Transverse colon (tissue), 4 donors: ENCODE measurements at regions not wholly inside any gene's neighbourhood (a gene's known extent, or its start where the extent isn't known, plus 50 kb on each side); places are given as distances from the start of the nearest gene placed in this dataset.

Source experiments
- POLR2A ChIP-seq: fragments of 450-650 bp; IDR thresholded peaks from one replicate; pipeline ENCODE4 v1.6.1; 2016; ENCODE audit warnings: antibody characterized with exemption, mild to moderate bottlenecking, moderate library complexity
- POLR2AphosphoS5 ChIP-seq, 3 donors: sonication (generic); formaldehyde crosslinking; IDR thresholded peaks; one replicate each; pipeline ENCODE4 v1.6.1; 2016; ENCODE audit warnings: antibody characterized with exemption in 3 of 3
- TF ChIP-seq, protein P1 (sequence below), 5 experiments: fragments of 200-600 bp in 3 of 5; fragments of 450-650 bp in 2 of 5; sonication (generic) in 3 of 5; IDR thresholded peaks; 1 replicate in 2 of 5; 2 replicates in 3 of 5; pipeline ENCODE4 v1.5.1; 2016 to 2017; ENCODE audit warnings: antibody characterized with exemption in 5 of 5, inconsistent platforms in 3 of 5, mild to moderate bottlenecking in 2 of 5, moderate library complexity in 1 of 5

GRCh38 chr4:31768756-31769155 is 1048.6 kb downstream of the PCDH7 start:
- TF ChIP-seq, protein P1, sequence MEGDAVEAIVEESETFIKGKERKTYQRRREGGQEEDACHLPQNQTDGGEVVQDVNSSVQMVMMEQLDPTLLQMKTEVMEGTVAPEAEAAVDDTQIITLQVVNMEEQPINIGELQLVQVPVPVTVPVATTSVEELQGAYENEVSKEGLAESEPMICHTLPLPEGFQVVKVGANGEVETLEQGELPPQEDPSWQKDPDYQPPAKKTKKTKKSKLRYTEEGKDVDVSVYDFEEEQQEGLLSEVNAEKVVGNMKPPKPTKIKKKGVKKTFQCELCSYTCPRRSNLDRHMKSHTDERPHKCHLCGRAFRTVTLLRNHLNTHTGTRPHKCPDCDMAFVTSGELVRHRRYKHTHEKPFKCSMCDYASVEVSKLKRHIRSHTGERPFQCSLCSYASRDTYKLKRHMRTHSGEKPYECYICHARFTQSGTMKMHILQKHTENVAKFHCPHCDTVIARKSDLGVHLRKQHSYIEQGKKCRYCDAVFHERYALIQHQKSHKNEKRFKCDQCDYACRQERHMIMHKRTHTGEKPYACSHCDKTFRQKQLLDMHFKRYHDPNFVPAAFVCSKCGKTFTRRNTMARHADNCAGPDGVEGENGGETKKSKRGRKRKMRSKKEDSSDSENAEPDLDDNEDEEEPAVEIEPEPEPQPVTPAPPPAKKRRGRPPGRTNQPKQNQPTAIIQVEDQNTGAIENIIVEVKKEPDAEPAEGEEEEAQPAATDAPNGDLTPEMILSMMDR (IDR thresholded peaks at IDR 0.05) = no peak
- TF ChIP-seq POLR2AphosphoS5 (IDR thresholded peaks at IDR 0.05) (no peak), POLR2A (no peak)
